ENCODE measurements at regions not wholly inside any gene's neighbourhood (a gene's known extent, or its start where the extent isn't known, plus 50 kb on each side); places are given as distances from the start of the nearest gene placed in this dataset.

GRCh38 chr14:53310412-53310811, 157.3 kb upstream of the DDHD1 start:
- TF ChIP-seq, protein P1, sequence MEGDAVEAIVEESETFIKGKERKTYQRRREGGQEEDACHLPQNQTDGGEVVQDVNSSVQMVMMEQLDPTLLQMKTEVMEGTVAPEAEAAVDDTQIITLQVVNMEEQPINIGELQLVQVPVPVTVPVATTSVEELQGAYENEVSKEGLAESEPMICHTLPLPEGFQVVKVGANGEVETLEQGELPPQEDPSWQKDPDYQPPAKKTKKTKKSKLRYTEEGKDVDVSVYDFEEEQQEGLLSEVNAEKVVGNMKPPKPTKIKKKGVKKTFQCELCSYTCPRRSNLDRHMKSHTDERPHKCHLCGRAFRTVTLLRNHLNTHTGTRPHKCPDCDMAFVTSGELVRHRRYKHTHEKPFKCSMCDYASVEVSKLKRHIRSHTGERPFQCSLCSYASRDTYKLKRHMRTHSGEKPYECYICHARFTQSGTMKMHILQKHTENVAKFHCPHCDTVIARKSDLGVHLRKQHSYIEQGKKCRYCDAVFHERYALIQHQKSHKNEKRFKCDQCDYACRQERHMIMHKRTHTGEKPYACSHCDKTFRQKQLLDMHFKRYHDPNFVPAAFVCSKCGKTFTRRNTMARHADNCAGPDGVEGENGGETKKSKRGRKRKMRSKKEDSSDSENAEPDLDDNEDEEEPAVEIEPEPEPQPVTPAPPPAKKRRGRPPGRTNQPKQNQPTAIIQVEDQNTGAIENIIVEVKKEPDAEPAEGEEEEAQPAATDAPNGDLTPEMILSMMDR (IDR thresholded peaks at IDR 0.05), result no peak
- TF ChIP-seq POLR2A (IDR thresholded peaks at IDR 0.05) (no peak), EP300 (IDR thresholded peaks at IDR 0.05) (no peak), POLR2AphosphoS5 (IDR thresholded peaks at IDR 0.05) (no peak)
